Psoas muscle (tissue), 7 donors: ENCODE measurements at regions not wholly inside any gene's neighbourhood (a gene's known extent, or its start where the extent isn't known, plus 50 kb on each side); places are given as distances from the start of the nearest gene placed in this dataset.

ENCODE experiments used
- ATAC-seq, 4 donors: fragments of 200-7000 bp; cut with Tn5 transposase; one replicate each; pipeline ENCODE4 v1.9.1; 2020; ENCODE audit warnings: moderate library complexity in 3 of 4, mild to moderate bottlenecking in 2 of 4
- DNase-seq, 2 donors: peaks; one replicate each; pipeline ENCODE4 v3.0.0-alpha.2; 2020
- H3K27ac ChIP-seq: fragments of 200-600 bp; one replicate; pipeline ENCODE4 v1.8.0; 2022
- H3K27me3 ChIP-seq, 3 donors: fragments of 200-600 bp in 1 of 3; one replicate each; pipeline versions ENCODE4 v1.6.1 to v1.8.0; 2013 to 2022; ENCODE audit warnings: low read length in 2 of 3, mild to moderate bottlenecking in 2 of 3, moderate library complexity in 1 of 3; ENCODE audit not compliant: insufficient read depth in 3 of 3
- H3K36me3 ChIP-seq, 2 donors: fragments of 200-600 bp in 1 of 2; one replicate each; pipeline versions ENCODE4 v1.6.1 to v1.8.0; 2013 to 2022; ENCODE audit warnings: low read depth in 1 of 2, mild to moderate bottlenecking in 1 of 2, moderate library complexity in 1 of 2; ENCODE audit not compliant: insufficient read depth in 1 of 2
- H3K4me1 ChIP-seq: fragments of 200-600 bp; one replicate; pipeline ENCODE4 v1.8.0; 2022
- H3K4me3 ChIP-seq: fragments of 200-600 bp; one replicate; pipeline ENCODE4 v1.8.0; 2022; ENCODE audit warnings: mild to moderate bottlenecking
- H3K9me3 ChIP-seq: fragments of 200-600 bp; one replicate; pipeline ENCODE4 v1.8.0; 2022
- WGBS, 3 donors: extraction: QIAGEN DNeasy Blood & Tissue Kit; methylation state at CpG; one replicate each; pipeline versions ENCODE4 v1.1.6 to v1.1.7; 2013; 5-methylcytosine and 5-hydroxymethylcytosine counted together
- intact Hi-C, 2 donors: fragments of 100-400 bp; cut with DNase I; formaldehyde crosslinking; loops; one replicate each; pipeline versions ENCODE4 v1.11.0 to v1.14.2; 2022
- TF ChIP-seq, protein P1 (sequence below): fragments of 200-600 bp; IDR thresholded peaks from one replicate; pipeline ENCODE4 v1.8.0; 2022; ENCODE audit warnings: antibody characterized with exemption
- donor health status: healthy with polysubstance abuse.
- donor health status: DM: no; HTN: no; CAD: no; lungs with moderate emphysema.
- donor health status: Bipolar disorder and iron deficiency.
- donor health status: healthy.
- donor health status: DM: yes; HTN: yes; CAD: no.
- donor health status: DM: no; HTN: no; CAD: no.
- donor health status: DM: yes; HTN: yes; CAD: no.

DNA sequence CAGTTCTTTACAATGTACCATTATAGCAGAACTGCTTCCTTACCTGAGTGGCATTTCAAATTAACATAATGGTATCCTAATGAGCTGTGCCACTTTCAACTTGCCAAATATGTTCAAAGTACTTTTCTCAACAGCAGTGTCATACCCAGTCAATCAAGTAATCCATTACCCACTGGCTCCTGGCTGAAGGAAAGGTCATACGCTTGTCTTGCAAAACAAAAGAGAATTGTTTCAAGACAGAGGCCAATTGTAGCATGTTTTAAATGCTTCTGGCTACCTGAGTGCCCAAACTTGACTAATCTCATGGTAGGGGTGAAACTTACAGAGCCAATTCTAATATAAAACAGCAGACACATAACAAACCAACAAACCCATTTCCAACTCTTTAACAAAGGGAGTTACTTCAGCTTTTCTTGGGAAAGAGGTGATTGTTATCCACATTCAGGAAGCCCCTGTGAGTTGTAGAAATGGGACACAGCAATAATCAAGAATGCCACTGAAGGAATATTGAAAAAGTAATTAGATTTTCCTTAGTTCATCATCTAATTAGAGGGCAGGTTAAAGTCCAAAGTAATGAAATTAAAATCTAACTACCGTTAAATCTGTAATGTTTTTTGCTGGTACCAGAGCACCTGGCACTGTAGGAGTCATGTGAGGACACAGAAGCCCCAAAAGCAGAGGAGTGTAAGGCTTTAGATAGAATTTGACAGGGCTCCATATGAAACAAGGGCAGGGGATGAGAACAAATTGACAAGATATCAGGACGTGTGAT is 241.9 kb downstream of the RWDD3 start:
- Histone ChIP-seq H3K27ac (no peak overlapping the region), H3K4me3 (no peak overlapping the region), H3K27me3 (no peaks in the 10 kb centered on the region), H3K36me3 (no peaks in the 10 kb centered on the region), H3K4me1 (no peaks in the 10 kb centered on the region), H3K9me3 (no peaks in the 10 kb centered on the region)
- DNase-seq (no peak), ATAC-seq (no peak)
- TF ChIP-seq, protein P1, sequence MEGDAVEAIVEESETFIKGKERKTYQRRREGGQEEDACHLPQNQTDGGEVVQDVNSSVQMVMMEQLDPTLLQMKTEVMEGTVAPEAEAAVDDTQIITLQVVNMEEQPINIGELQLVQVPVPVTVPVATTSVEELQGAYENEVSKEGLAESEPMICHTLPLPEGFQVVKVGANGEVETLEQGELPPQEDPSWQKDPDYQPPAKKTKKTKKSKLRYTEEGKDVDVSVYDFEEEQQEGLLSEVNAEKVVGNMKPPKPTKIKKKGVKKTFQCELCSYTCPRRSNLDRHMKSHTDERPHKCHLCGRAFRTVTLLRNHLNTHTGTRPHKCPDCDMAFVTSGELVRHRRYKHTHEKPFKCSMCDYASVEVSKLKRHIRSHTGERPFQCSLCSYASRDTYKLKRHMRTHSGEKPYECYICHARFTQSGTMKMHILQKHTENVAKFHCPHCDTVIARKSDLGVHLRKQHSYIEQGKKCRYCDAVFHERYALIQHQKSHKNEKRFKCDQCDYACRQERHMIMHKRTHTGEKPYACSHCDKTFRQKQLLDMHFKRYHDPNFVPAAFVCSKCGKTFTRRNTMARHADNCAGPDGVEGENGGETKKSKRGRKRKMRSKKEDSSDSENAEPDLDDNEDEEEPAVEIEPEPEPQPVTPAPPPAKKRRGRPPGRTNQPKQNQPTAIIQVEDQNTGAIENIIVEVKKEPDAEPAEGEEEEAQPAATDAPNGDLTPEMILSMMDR, result no peak
- intact Hi-C loops, result no loop called here
- WGBS, 3 donors, result 69 to 84% (median 73%) methylated on average over 3 of the region's 3 CpGs

GRCh38 chr1:95496307-95496706 is 262.3 kb downstream of the RWDD3 start:
- Histone ChIP-seq H3K4me1 (no peaks in the 10 kb centered on the region), H3K9me3 (no peaks in the 10 kb centered on the region), H3K27me3 (peaks cover 0 to 1% (median 0%) of the 10 kb centered on the region in 3 donors), H3K36me3 (no peaks in the 10 kb centered on the region), H3K4me3 (no peak overlapping the region), H3K27ac (no peak overlapping the region)
- intact Hi-C loops, result no loop called here
- TF ChIP-seq, protein P1, result no peak
- ATAC-seq (no peak), DNase-seq (no peak)
- WGBS, 3 donors, result 90 to 92% (median 92%) methylated on average over 6 of the region's 6 CpGs

DNA sequence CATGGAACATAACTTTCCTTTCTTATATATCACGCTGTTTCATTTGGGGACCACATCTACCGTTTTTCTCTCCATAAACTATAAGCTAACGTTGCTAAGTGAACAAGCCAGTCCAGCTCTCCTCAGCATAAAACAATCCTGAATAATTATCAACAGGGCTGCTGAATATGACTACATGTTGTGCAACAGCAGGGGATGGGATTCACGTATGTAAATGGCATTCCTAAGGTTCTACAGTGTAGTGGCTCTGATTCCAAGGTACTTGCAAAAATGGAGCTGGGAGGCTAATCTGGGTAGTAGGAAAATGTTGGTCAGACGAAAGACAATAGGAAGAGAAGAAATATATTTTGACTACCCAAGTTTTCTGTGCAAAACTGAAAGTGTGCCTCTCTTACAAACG is 262.8 kb downstream of the RWDD3 start:
- no peak overlapping the region for H3K27ac ChIP-seq
- peaks cover 0 to 1% (median 0%) of the 10 kb centered on the region in 3 donors for H3K27me3 ChIP-seq
- H3K4me1 ChIP-seq, result no peaks in the 10 kb centered on the region
- DNase-seq, result no peak
- WGBS, 3 donors, result 86 to 89% (median 87%) methylated on average over 6 of the region's 6 CpGs
- intact Hi-C loops, result no loop called here
- ATAC-seq, result no peak
- no peak overlapping the region for H3K4me3 ChIP-seq
- no peaks in the 10 kb centered on the region for H3K9me3 ChIP-seq
- TF ChIP-seq, protein P1, result no peak
- no peaks in the 10 kb centered on the region for H3K36me3 ChIP-seq

DNA sequence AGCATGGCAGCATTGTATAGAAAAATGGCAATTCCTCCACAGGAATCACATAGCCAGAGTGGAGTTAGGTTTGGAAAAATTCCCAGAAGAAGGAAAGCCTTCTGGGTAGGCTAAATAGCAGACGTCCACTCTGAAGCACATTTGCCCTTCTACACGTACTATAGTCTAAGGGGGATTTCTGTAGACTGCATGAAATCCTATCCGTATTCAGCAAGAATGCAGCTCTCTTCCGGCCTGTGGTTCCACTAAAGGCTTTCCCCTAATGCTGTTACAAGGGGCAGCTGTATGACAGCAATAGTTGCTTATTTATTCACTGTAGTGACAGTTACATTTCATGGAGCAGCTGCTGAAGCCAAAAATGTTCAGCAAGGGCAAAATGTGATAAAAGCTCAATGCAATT is 263.6 kb downstream of the RWDD3 start:
- no peak for DNase-seq
- intact Hi-C loops, result no loop called here
- TF ChIP-seq, protein P1, result no peak
- Histone ChIP-seq H3K36me3 (no peaks in the 10 kb centered on the region), H3K4me3 (no peak overlapping the region), H3K27me3 (peaks cover 0 to 1% (median 0%) of the 10 kb centered on the region in 3 donors), H3K4me1 (no peaks in the 10 kb centered on the region), H3K27ac (no peak overlapping the region), H3K9me3 (no peaks in the 10 kb centered on the region)
- WGBS, 3 donors, result 33 to 41% (median 40%) methylated on average over 4 of the region's 4 CpGs
- ATAC-seq, result no peak
